Motor neuron (in vitro differentiated cells): ENCODE measurements at regions not wholly inside any gene's neighbourhood (a gene's known extent, or its start where the extent isn't known, plus 50 kb on each side); places are given as distances from the start of the nearest gene placed in this dataset.
"Not testable (repeated sequence)": the region's sequence is repeated elsewhere in the genome, so short reads cannot be mapped to it uniquely, and the experiment has no call there.

Experiments
- ATAC-seq, 8 experiments: fragments of 200-7000 bp; cut with Tn5 transposase; replicated peaks in 6 of 8; 2 replicates each; pipeline ENCODE4 v1.8.0; 2021; ENCODE audit warnings: mild to moderate bottlenecking in 8 of 8, moderate library complexity in 8 of 8
- H3K27ac ChIP-seq, 2 donors: fragments of 250-450 bp; sonication (Bioruptor Pico); 2 replicates each; pipeline ENCODE4 v1.9.0; 2021; ENCODE audit warnings: antibody characterized with exemption in 2 of 2, mild to moderate bottlenecking in 2 of 2, moderate library complexity in 1 of 2
- H3K4me1 ChIP-seq, 2 donors: fragments of 250-450 bp; sonication (Bioruptor Pico); replicated peaks in 1 of 2; 2 replicates each; pipeline ENCODE4 v1.6.1; 2021; ENCODE audit warnings: antibody characterized with exemption in 2 of 2, mild to moderate bottlenecking in 2 of 2, moderate library complexity in 1 of 2
- H3K4me3 ChIP-seq, 5 donors: fragments of 250-450 bp; sonication (Bioruptor Pico); 2 replicates each; pipeline ENCODE4 v1.9.0; 2021; ENCODE audit warnings: antibody characterized with exemption in 5 of 5, mild to moderate bottlenecking in 5 of 5, moderate library complexity in 4 of 5
- WGBS, 10 experiments: fragments of 450-650 bp; shearing (Covaris generic); methylation state at CpG; one replicate each; pipeline ENCODE4 v1.0.0; 2022; 5-methylcytosine and 5-hydroxymethylcytosine counted together
- in situ Hi-C, 9 experiments: fragments of 400-800 bp; cut with MboI; loops; one replicate each; pipeline ENCODE4 v1.15.0; 2021; ENCODE audit warnings: low sequenced_read_pairs in 9 of 9, low pct_unique_long_range_greater_than_20kb in 2 of 9; ENCODE audit not compliant: unreplicated experiment in 9 of 9

DNA sequence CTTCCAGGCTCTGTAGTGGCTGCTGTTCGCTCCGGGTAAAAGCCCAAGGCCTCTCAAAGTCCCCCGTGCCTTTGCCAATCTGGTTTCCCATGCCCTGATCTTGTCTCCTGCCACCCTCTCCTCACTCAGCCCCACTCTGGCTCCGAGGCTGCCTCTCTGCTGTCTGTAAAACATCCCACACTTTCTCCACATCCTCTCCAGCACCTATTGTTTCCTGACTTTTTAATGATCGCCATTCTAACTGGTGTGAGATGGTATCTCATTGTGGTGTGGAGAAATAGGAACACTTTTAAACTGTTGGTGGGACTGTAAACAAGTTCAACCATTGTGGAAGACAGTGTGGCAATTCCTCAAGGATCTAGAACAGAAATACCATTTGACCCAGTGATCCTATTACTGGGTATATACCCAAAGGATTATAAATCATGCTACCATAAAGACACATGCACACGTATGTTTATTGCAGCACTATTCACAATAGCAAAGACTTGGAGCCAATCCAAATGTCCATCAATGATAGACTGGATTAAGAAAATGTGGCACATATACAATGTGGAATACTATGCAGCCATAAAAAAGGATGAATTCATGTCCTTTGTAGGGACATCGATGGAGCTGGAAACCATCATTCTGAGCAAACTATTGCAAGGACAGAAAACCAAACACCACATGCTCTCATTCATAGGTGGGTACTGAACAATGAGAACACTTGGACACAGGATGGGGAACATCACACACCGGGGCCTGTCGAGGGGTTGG is 112.9 kb downstream of the VEGFA start:
- H3K4me3 ChIP-seq, in situ Hi-C loops, H3K27ac ChIP-seq, ATAC-seq: not testable (repeated sequence)
- peaks cover 23 to 24% of the 10 kb centered on the region in 2 donors for H3K4me1 ChIP-seq
- WGBS, 10 experiments: 79 to 100% (median 93%) methylated on average over 1 to 6 of the region's 9 CpGs; no CpG with 5 or more reads in 2 of the 10 experiments

DNA sequence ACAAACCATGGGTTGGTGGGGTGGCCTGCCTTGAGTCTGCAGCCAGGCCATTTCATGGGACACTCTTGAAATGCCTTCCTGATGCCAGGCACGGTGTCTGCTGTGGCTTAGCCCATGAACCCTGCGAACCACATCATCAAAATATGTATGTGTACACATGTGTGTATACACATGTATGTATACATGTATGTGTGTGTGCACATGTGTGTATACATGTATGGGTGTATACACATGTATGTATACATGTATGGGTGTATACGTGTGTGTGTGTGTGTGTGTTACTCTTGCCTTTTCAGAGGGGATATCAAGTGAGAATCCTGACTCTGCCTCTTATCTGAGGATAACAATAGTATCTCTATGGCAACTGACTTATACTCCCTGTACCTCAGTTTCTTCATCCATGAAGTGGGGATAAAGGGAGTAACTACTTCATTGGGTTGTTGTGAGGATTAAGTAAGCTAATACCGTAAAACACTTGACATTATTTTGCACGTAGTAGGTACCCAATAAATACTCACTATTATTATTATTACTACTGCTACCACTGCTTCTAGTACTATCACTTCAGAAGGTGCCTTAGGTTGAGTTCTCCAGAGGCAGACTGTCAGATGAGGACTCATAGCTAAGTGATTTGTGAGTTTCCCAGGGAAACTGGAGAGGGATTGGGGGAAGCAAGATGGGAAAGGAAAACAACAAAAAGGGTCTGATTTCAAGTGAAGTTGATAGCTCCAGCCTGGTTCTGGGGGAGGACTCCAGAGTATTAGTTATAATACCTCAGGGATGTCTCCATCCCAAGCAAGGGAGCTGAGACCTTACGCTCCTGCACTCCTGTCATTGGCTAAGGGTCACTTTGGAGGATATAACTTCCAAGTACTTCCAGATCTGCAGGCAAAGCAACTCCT is 110.5 kb downstream of the VEGFA start:
- no peak for ATAC-seq
- Histone ChIP-seq H3K4me1 (peaks cover 23 to 33% of the 10 kb centered on the region in 2 donors), H3K4me3 (no peak overlapping the region), H3K27ac (no peak overlapping the region)
- WGBS, 10 experiments: 38 to 100% (median 85%) methylated on average over 2 to 5 of the region's 6 CpGs; no CpG with 5 or more reads in 2 of the 10 experiments
- in situ Hi-C loops: no loop called here

- H3K4me3 ChIP-seq: no peak overlapping the region
- peak in 3 of 8 experiments; percentile 82 to 90 (median 83) for ATAC-seq
- peaks cover 26 to 37% of the 10 kb centered on the region in 2 donors for H3K4me1 ChIP-seq
- H3K27ac ChIP-seq: peak overlapping the region in 1 of 2 donors; percentile 6
- WGBS, 10 experiments: 0 to 100% (median 80%) methylated on average over 1 to 3 of the region's 4 CpGs; no CpG with 5 or more reads in 1 of the 10 experiments
- in situ Hi-C loops: no loop called here
These were observed 109.7 kb downstream of the VEGFA start for GRCh38 chr6:43879722-43880121.

- in situ Hi-C loops: no loop called here
- Histone ChIP-seq H3K27ac (peak overlapping the region; percentile 6 to 51), H3K4me3 (no peak overlapping the region), H3K4me1 (peaks cover 34 to 44% of the 10 kb centered on the region in 2 donors)
- ATAC-seq: peak; percentile 44 to 65 (median 54)
- WGBS, 10 experiments: 0 to 75% (median 20%) methylated on average over 1 to 4 of the region's 11 CpGs; no CpG with 5 or more reads in 6 of the 10 experiments
These were observed 108.9 kb downstream of the VEGFA start for GRCh38 chr6:43878823-43879495.

DNA sequence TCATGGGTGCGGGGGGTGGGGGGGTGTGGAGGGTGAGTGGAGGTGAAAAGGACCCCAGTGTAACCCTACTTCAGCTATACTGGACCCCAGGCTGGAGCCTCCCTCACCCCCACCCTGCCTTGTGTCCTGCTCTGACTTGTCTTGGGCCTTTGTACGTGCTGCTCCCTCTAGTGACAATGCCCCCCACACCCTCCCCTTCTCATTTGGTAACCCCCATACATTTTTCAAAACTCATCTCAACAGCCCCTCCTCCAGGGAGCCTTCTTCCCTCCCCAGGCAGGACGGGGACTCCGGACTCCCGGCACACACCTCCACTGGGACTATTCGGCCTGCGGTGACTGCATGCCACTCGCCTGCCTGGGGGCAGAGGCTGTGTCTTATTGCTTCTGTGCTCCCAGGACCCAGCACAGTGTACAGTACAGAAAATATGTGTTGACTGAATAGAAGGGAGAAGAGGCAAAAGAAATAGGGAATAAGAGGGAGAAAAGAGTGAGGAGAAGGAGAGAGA is 108.2 kb downstream of the VEGFA start:
- ATAC-seq: peak in 1 of 8 experiments; percentile 14
- H3K4me3 ChIP-seq: no peak overlapping the region
- in situ Hi-C loops: no loop called here
- peaks cover 36 to 47% of the 10 kb centered on the region in 2 donors for H3K4me1 ChIP-seq
- WGBS, 10 experiments: 87% methylated on average over 3 of the region's 8 CpGs; no CpG with 5 or more reads in 9 of the 10 experiments
- H3K27ac ChIP-seq: no peak overlapping the region

GRCh38 chr6:43877463-43878126 is 107.6 kb downstream of the VEGFA start:
- Histone ChIP-seq H3K27ac (no peak overlapping the region), H3K4me1 (peaks cover 36 to 47% of the 10 kb centered on the region in 2 donors), H3K4me3 (no peak overlapping the region)
- WGBS, 10 experiments: 89 to 100% (median 100%) methylated on average over 1 to 4 of the region's 10 CpGs; no CpG with 5 or more reads in 6 of the 10 experiments
- in situ Hi-C loops: no loop called here
- ATAC-seq: no peak

DNA sequence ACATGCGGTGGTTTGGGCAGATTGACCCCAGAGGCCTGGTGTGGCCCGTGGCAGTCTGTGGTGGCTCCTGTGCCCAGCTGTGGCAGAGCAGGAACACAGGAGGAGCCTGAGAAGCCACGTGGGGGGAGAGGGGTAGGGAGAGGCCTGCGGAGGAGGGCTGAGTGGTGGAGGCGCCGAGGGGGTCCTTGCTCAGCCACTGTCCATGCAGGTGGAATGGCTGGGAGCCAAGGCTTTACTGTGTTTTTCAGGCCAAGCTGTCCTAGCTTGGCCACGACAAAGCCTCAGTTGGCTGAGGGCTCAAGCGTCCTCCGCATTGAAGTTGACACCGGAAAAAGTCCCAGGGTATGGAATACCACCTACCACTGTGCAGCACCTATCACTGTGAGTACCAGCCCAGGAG is 107.0 kb downstream of the VEGFA start:
- Histone ChIP-seq H3K27ac (no peak overlapping the region), H3K4me1 (peaks cover 33 to 47% of the 10 kb centered on the region in 2 donors), H3K4me3 (no peak overlapping the region)
- no peak for ATAC-seq
- WGBS, 10 experiments: 0 to 100% (median 83%) methylated on average over 1 of the region's 10 CpGs; no CpG with 5 or more reads in 7 of the 10 experiments
- in situ Hi-C loops: no loop called here

DNA sequence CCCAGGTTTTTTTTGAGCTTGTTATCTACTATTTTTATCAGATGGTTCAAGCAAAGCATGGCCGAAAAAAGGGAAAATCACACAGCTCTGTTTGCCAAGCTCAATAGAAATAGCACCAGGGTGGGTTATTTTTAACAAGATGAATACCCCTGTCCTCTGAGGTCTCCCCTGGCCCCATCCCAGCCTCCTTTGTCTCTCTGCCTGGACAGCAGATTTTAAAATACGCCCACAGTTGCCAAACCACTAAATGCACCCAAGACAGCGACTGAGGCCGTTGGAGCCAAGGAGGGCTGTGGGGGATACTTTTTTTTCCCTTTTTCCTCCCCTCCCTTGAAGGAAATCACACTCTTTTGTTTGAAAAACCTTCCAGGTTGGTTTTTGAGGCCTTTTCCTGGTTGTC is 106.6 kb downstream of the VEGFA start:
- Histone ChIP-seq H3K27ac (no peak overlapping the region), H3K4me3 (no peak overlapping the region), H3K4me1 (peaks cover 29 to 48% of the 10 kb centered on the region in 2 donors)
- WGBS, 10 experiments: 50 to 100% (median 80%) methylated on average over 1 to 3 of the region's 4 CpGs; no CpG with 5 or more reads in 4 of the 10 experiments
- in situ Hi-C loops: no loop called here
- no peak for ATAC-seq

- peaks cover 26 to 48% of the 10 kb centered on the region in 2 donors for H3K4me1 ChIP-seq
- no peak overlapping the region for H3K27ac ChIP-seq
- in situ Hi-C loops: no loop called here
- 80 to 100% methylated on average over 1 of the region's 14 CpGs; no CpG with 5 or more reads in 8 of the 10 experiments for WGBS, 10 experiments
- no peak overlapping the region for H3K4me3 ChIP-seq
- ATAC-seq: no peak
These were observed 106.0 kb downstream of the VEGFA start for GRCh38 chr6:43875849-43876572.

DNA sequence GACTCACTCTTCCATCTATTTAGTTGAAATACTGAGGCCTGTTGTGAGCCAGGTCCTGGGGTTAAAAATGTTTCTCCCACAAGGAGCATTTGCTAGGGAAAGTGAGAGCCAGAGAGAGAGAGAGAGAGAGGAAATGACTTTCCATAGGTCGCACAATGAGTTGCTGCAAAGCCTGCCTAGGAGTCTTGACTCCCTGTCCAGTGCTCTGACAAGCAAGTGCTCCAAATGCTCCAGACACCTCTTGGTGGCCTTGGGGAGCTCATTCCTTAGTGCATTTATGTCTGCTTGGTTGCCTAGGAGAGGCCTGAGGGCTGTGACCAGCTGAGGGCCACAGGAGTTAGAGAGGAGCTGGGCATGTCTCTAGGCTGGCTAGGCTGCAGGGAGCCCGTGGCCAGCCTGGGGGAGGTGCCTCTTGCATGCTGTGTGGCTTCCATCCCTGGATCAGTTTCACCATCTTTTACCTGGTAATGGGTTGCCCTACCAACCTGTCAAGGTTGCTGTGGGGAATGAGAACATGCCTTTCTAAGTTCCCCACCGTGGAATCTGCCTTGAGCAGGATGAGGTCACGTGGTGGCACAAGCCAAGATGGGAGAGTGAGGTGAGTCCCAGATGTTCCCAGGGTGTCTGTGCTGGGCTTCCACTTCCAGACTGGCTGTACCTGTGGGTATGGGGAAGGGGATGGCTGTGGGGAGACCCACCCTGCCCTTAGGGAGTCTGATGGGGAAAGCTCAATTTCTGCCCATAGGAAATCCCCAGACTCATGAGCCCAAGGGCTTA is 105.0 kb downstream of the VEGFA start:
- Histone ChIP-seq H3K4me1 (peaks cover 29 to 45% of the 10 kb centered on the region in 2 donors), H3K27ac (no peak overlapping the region), H3K4me3 (no peak overlapping the region)
- in situ Hi-C loops: no loop called here
- WGBS, 10 experiments: 100% methylated on average over 1 of the region's 4 CpGs; no CpG with 5 or more reads in 8 of the 10 experiments
- peak in 1 of 8 experiments; percentile 6 for ATAC-seq
